Bronchial epithelial cell (primary cell): ENCODE measurements at regions not wholly inside any gene's neighbourhood (a gene's known extent, or its start where the extent isn't known, plus 50 kb on each side); places are given as distances from the start of the nearest gene placed in this dataset.
A peak's percentile ranks its signal among the peaks of the same experiment; 100 is the strongest.

ENCODE experiments used
- DNase-seq: peaks from one replicate; pipeline ENCODE4 v3.0.0-alpha.2; 2010; ENCODE audit warnings: low read depth
- FAIRE-seq: peaks from 2 replicates; lab custom pipeline; 2011; peaks lifted over from hg19 to GRCh38; lab: Jason Lieb, UNC
- H3K27me3 ChIP-seq: 2 replicates; pipeline ENCODE4 v1.5.1; 2011; ENCODE audit warnings: low read length; ENCODE audit not compliant: control insufficient read depth, insufficient read depth
- H3K36me3 ChIP-seq: 2 replicates; pipeline ENCODE4 v1.5.1; 2011; ENCODE audit warnings: low read length; ENCODE audit not compliant: control insufficient read depth, insufficient read depth
- H3K4me3 ChIP-seq: 2 replicates; pipeline ENCODE4 v1.5.1; 2011; ENCODE audit warnings: mild to moderate bottlenecking, low read depth, low read length, control low read depth
- TF ChIP-seq, protein P1 (sequence below): IDR thresholded peaks from 2 replicates; pipeline ENCODE4 v1.5.1; 2011; ENCODE audit warnings: mild to moderate bottlenecking, moderate library complexity, low read length, control low read depth, inconsistent platforms; ENCODE audit not compliant: insufficient read depth, severe bottlenecking

DNA sequence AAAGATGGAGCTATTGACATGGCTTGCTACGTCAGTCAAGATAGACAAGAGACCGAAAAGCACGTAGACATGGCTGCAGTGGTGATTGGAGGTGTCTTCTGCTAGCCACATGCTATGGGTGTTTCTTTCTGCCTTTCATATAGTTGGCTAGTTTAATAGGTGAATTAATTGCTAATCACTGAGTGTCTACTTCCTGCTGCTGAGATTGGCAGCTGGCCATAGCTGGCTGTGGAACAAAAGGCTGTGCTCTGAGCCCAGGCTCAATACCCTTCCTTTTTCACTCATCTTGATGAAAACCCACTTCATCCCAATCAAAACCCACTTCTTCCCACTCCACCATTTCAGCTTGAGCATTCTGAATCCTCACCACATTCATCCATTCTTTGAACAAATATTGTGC is 221.4 kb upstream of the MAF start:
- DNase-seq: peak; percentile 23
- H3K4me3 ChIP-seq: no peak overlapping the region
- peaks cover 4% of the 10 kb centered on the region for H3K27me3 ChIP-seq
- TF ChIP-seq, protein P1, sequence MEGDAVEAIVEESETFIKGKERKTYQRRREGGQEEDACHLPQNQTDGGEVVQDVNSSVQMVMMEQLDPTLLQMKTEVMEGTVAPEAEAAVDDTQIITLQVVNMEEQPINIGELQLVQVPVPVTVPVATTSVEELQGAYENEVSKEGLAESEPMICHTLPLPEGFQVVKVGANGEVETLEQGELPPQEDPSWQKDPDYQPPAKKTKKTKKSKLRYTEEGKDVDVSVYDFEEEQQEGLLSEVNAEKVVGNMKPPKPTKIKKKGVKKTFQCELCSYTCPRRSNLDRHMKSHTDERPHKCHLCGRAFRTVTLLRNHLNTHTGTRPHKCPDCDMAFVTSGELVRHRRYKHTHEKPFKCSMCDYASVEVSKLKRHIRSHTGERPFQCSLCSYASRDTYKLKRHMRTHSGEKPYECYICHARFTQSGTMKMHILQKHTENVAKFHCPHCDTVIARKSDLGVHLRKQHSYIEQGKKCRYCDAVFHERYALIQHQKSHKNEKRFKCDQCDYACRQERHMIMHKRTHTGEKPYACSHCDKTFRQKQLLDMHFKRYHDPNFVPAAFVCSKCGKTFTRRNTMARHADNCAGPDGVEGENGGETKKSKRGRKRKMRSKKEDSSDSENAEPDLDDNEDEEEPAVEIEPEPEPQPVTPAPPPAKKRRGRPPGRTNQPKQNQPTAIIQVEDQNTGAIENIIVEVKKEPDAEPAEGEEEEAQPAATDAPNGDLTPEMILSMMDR: no peak
- no peaks in the 10 kb centered on the region for H3K36me3 ChIP-seq
- FAIRE-seq: no peak

DNA sequence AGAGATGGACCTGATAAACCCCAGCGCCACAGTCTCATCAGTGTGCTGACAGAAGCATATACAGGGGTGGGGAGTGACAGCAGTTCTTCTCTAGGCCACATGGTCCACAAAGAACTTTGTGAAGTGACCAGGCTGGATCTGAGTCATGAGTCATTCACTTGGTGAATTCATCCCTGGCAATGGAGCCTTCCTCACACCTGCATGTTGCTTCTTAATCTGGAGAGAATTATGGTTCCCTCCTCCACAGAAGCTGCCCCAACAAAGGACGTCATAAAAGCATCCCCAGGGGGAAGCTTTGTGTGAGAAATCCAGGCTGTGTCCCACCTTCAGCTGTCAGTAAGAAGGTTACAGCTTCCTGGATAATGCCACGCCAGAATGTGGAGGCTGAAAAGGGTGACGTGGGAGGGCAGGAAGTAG is 215.6 kb upstream of the MAF start:
- FAIRE-seq: peak; percentile 70
- TF ChIP-seq, protein P1: no peak
- H3K4me3 ChIP-seq: no peak overlapping the region
- H3K27me3 ChIP-seq: no peaks in the 10 kb centered on the region
- H3K36me3 ChIP-seq: no peaks in the 10 kb centered on the region
- DNase-seq: peak; percentile 29

DNA sequence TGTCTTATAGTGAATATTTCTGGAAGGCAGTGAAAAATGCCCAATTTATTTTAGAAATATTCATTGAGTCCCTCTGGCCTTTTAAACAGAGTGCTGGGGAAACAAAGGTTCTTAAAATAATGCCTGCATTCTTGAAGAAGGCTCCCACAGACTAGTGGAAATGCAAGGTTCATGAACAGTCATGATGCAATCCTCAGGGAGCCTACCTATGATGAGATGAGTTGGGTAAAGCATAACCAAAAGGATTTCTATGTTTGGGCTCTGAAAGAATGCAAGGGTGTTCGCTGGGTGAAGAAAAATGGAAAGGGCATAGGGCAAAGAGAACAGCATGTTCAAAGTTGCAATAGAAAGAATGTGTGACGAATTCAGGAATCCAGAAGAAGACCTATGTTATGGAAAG is 214.5 kb upstream of the MAF start:
- H3K4me3 ChIP-seq: no peak overlapping the region
- TF ChIP-seq, protein P1: no peak
- FAIRE-seq (no peak), DNase-seq (no peak)
- H3K27me3 ChIP-seq: no peaks in the 10 kb centered on the region
- H3K36me3 ChIP-seq: no peaks in the 10 kb centered on the region

DNA sequence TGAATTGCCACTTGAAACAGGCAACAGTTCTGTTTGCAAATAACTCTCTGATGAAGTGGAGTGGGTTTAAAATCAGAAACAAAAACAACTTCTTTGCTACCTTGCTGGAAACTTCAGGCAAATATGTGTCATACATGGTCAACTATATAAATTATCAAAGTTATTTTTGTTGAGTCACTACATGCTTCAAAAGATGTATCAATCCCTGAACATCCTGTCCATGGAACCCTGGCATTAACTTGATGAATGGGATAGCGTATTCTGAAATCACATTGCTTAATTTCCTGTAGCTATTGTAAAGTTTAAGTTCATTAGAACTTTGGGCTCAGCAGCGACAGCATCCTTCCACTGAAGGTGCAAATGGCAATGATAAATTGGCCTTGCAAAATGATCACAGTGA is 213.6 kb upstream of the MAF start:
- Histone ChIP-seq H3K27me3 (no peaks in the 10 kb centered on the region), H3K4me3 (no peak overlapping the region), H3K36me3 (no peaks in the 10 kb centered on the region)
- TF ChIP-seq, protein P1: no peak
- peak; percentile 66 for DNase-seq
- FAIRE-seq: no peak

DNA sequence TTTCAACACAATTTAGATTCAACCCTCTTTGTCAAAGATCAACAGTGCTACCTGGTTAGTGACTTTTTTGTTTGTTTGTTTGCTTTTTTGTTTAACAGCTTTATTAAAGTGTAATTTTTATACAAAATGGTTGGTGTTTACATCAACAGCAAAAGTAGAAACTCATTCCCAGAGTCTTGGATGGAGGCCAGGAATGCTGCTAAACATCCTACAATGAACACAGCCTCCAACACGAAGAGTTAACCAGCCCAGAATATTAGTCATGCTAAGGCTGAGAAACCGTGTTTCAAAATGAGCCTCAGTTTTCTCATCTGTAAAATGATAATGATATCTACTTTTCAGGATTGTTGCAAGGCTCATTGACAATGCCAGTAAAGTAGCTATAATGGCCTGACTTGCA is 211.0 kb upstream of the MAF start:
- TF ChIP-seq, protein P1: no peak
- no peaks in the 10 kb centered on the region for H3K36me3 ChIP-seq

DNA sequence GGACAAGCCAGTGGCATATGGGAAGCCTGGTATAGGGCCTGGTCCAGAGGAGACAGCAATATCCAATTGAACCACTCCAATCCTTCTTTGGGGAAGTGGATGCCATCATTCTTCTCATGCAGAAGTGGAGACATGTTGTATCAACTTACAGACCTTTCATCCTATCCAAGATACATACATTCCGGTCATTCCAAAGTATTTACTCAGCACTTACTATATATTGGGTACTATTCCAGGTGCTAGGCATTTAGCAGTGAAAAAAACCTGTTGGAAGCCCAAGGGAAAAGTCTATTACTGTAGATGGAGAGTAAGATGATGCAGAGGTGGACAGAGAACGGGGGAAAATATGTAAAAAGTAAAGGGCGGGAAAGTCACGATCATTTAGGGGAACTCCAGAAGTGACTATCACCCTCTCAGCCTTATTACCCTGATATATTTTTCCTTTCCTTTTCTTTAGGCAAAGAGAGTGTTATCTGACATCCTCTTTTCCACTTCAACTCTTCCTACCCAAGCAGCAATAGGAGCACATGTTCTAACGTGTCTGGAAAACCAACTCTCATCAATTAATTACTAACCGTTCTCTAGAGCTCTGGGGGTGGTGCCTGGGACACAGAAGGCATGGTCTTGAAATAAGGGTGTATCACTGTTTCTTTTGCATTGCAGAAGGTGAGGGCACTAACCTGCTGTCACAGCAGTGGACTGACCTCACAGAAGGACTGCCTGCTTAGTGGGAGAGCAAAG is 210.1 kb upstream of the MAF start:
- FAIRE-seq (no peak), DNase-seq (peak; percentile 80)
- Histone ChIP-seq H3K27me3 (no peaks in the 10 kb centered on the region), H3K4me3 (no peak overlapping the region), H3K36me3 (no peaks in the 10 kb centered on the region)
- TF ChIP-seq, protein P1: no peak

More for the DNA sequence above, 211.0 kb upstream of the MAF start:
- Histone ChIP-seq H3K4me3 (no peak overlapping the region), H3K27me3 (no peaks in the 10 kb centered on the region)
- DNase-seq: peak; percentile 78
- no peak for FAIRE-seq
